ENCODE measurements at regions not wholly inside any gene's neighbourhood (a gene's known extent, or its start where the extent isn't known, plus 50 kb on each side); places are given as distances from the start of the nearest gene placed in this dataset.

- no peak for TF ChIP-seq EZH2 (IDR thresholded peaks at IDR 0.05; ENCODE audit: insufficient read depth, poor library complexity, severe bottlenecking)
- no peak for TF ChIP-seq EZH2phosphoT487 (IDR thresholded peaks at IDR 0.05; ENCODE audit: insufficient read depth, low read depth)
Observed at GRCh38 chr11:116458546-116458945, 314.2 kb downstream of the BUD13 start.

Measured in GM23248 (cell line).